GM12865 (cell line): ENCODE measurements at regions not wholly inside any gene's neighbourhood (a gene's known extent, or its start where the extent isn't known, plus 50 kb on each side); places are given as distances from the start of the nearest gene placed in this dataset.

Experiments
- DNase-seq: peaks from one replicate; pipeline ENCODE4 v3.0.0; 2010; ENCODE audit warnings: low read depth
- H3K4me3 ChIP-seq: 2 replicates; pipeline ENCODE4 v1.5.1; 2011; ENCODE audit warnings: mild to moderate bottlenecking, low read depth, low read length, control low read depth
- TF ChIP-seq, protein P1 (sequence below): IDR thresholded peaks from 2 replicates; pipeline ENCODE4 v1.5.1; 2011; ENCODE audit warnings: low read length, control low read depth, low read depth, inconsistent platforms; ENCODE audit not compliant: insufficient read depth; ENCODE audit errors: missing control alignments

DNA sequence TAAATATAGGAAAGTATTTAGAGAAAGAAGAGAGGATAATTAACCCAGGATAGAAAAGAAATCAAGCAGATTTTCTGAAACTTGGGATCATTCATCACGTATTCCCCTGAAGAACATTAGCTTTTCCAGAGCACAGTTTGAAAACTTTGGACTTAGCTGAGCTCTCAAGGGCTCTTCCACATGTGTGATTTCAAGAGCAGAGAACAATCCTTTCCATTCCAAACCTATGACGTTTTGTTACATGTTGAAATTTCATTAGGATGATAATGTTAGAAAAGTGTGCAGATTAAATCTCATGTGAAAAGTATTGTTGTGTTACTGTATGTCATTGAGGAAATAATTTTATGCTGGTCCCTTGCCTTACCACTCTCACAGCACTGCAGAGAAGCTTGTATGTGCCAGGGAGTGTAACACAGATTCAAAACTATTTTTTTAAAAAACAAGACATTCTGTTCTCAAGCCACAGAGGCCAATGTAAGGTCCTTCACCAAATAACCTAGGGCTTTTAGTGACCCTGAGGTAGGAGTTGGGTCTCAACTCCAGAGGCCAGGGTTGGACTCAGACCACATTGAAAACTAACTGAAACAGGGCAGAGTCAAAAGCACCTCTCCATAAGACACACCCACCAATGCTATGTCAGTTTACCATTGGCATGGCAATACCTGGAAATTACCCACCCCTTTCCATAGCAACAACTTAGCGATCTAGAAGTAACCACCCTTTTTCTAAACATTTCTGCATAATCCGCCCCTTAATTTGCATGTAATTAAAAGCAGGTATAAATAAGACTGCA lies 141.3 kb downstream of the ANXA5 start:
- TF ChIP-seq, protein P1, sequence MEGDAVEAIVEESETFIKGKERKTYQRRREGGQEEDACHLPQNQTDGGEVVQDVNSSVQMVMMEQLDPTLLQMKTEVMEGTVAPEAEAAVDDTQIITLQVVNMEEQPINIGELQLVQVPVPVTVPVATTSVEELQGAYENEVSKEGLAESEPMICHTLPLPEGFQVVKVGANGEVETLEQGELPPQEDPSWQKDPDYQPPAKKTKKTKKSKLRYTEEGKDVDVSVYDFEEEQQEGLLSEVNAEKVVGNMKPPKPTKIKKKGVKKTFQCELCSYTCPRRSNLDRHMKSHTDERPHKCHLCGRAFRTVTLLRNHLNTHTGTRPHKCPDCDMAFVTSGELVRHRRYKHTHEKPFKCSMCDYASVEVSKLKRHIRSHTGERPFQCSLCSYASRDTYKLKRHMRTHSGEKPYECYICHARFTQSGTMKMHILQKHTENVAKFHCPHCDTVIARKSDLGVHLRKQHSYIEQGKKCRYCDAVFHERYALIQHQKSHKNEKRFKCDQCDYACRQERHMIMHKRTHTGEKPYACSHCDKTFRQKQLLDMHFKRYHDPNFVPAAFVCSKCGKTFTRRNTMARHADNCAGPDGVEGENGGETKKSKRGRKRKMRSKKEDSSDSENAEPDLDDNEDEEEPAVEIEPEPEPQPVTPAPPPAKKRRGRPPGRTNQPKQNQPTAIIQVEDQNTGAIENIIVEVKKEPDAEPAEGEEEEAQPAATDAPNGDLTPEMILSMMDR: no peak

DNA sequence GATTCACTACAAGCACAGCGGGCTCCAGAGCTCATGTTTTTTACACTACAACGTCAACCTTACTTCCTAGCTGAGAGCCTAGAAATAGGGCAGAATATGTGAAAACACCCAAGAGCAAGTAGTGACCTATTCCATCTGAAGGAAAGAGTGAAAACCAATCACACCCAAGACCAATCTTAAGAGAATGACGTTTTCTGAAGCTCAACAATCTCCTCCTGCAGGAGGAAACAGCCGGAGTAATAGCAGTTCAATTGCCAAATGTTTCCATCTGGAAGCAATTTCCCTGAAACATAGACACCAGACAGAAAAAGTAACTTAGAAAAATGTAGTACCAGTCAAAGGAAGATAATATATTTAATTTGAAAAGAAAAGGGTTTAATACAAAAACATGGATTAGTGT lies 142.4 kb downstream of the ANXA5 start:
- TF ChIP-seq, protein P1: no peak
- no peak overlapping the region for H3K4me3 ChIP-seq
- DNase-seq: no peak

More for the DNA sequence above, 141.3 kb downstream of the ANXA5 start:
- DNase-seq: no peak
- no peak overlapping the region for H3K4me3 ChIP-seq

DNA sequence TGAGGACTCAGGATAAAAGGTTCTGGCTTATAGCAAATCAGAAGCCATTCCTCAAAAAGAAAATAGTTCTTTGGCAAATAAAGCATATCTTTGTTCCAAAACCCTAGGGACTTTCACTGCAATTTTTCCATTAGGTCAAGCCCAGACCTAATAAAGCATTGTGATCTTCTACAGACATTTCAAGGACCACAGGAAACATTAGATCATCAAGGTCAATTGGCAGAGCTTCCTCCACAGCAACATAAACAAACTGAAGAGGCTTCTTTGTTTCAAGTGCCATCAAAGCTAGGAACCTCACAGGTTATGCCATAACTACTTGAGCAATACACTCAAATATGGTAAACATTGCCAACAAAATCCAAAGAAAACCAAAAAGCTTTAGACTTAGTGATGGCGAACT lies 144.9 kb downstream of the ANXA5 start:
- DNase-seq: no peak

DNA sequence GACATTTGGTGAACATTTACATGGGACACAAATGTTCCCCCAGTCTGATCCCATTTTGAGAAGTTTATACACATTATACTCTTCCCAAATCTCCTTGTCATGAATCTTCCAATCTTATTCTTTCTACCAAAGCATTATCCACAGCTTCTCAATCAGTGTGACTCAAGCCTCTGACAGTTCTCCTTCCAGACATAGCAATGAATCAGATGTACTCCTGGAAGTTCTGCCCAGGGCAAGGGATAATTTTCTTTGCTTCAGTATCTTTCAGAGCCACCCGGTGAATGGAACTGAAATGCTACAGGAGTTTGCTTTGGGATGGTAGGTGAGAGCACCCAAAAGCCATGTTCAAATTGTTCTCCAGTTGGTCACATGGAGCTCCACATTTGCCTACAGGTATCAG lies 145.5 kb downstream of the ANXA5 start:
- H3K4me3 ChIP-seq: no peak overlapping the region
- no peak for DNase-seq
- TF ChIP-seq, protein P1: no peak

More for the DNA sequence above, 144.9 kb downstream of the ANXA5 start:
- no peak overlapping the region for H3K4me3 ChIP-seq
- TF ChIP-seq, protein P1: no peak

DNA sequence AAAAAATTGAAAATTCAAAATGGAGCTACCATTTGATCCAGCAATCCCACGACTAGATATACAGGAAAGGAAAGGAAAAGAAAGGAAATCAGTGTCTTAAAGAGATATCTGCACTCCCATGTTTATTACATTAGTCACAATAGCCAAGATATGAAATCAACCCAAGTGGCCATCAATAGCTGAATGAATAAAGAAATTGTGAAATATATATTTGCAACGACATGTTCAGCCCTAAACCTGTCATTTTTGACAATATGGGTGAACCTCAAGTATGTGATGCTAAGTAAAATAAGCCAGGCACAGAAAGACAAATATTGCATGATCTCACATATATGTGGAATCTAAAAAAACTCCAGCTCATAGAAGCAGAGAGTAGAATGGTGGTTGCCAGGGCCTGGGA lies 155.1 kb downstream of the ANXA5 start:
- TF ChIP-seq, protein P1: no peak
- no peak for DNase-seq
- no peak overlapping the region for H3K4me3 ChIP-seq

DNA sequence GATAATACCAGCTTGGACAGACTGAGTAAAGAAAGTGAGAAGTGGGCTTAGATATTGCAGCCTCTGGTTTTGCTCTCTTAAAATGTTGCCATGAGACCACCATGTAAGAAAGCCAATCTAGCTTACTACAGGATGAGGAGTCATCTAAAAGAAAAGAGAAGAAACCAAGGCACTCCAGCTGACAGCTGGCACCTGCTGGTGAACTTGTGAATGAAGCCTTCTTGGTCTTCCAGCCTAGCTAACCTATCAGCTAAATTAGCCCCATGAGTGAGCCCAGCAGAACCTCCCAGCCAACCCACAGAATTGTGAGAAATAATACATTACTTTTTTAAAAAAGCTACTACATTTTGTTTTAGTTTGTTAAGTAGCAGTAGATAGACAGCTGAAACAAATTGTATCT lies 154.5 kb upstream of the QRFPR start:
- TF ChIP-seq, protein P1: no peak
- no peak for DNase-seq
- H3K4me3 ChIP-seq: no peak overlapping the region

DNA sequence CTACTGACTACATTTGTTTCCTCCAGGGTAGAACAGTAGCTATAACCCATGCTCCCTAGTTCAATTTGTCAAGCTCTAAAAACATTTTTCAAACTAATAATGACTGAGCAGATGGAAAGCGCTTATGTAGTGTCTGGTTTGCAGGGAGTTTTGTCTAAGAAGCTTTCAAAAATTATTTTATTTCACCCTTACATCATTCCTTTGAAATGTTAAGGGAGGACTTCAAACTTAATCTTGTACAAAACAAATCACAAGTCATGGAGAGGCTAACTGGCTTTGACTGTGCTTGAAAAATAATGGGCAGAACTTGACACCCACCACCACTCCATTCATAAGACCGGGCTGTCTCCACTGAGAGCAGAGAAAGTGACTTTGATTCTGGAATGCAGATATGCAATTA lies 153.4 kb upstream of the QRFPR start:
- no peak for DNase-seq
- no peak overlapping the region for H3K4me3 ChIP-seq
- TF ChIP-seq, protein P1: no peak
